Neural cell (in vitro differentiated cells): ENCODE measurements at regions not wholly inside any gene's neighbourhood (a gene's known extent, or its start where the extent isn't known, plus 50 kb on each side); places are given as distances from the start of the nearest gene placed in this dataset.

ENCODE experiments used
- H2AFZ ChIP-seq: fragments of 200-600, 300-800 bp; sonication (generic), shearing (Covaris generic); 2 replicates; pipeline ENCODE4 v1.6.0; 2014; ENCODE audit warnings: low read depth, mild to moderate bottlenecking, antibody characterized with exemption, low read length, moderate library complexity
- H3F3A ChIP-seq: fragments of 200-600 bp; shearing (Covaris generic); 2 replicates; pipeline ENCODE4 v1.6.1; 2016; ENCODE audit warnings: mild to moderate bottlenecking, moderate library complexity, mixed read lengths, antibody characterized with exemption, low read length; ENCODE audit not compliant: insufficient read depth, poor library complexity, severe bottlenecking
- H3K27ac ChIP-seq: fragments of 200-600, 300-800 bp; sonication (generic), shearing (Covaris generic); 2 replicates; pipeline ENCODE4 v1.5.1; 2014; ENCODE audit warnings: mild to moderate bottlenecking, low read length, moderate library complexity
- H3K27me3 ChIP-seq: fragments of 300-800, 200-600 bp; sonication (generic), shearing (Covaris generic); 2 replicates; pipeline ENCODE4 v1.6.0; 2014; ENCODE audit warnings: mild to moderate bottlenecking, low read depth, low read length, moderate library complexity; ENCODE audit not compliant: insufficient read depth
- H3K36me3 ChIP-seq: fragments of 300-800, 200-600 bp; sonication (generic), shearing (Covaris generic); 2 replicates; pipeline ENCODE4 v1.5.1; 2014; ENCODE audit warnings: mild to moderate bottlenecking, antibody characterized with exemption, low read length, moderate library complexity; ENCODE audit not compliant: insufficient read depth
- H3K4me2 ChIP-seq: fragments of 300-800, 200-600 bp; sonication (generic), shearing (Covaris generic); 2 replicates; pipeline ENCODE4 v1.6.0; 2014; ENCODE audit warnings: mild to moderate bottlenecking, low read length
- H3K4me3 ChIP-seq: fragments of 300-800, 200-600 bp; sonication (generic), shearing (Covaris generic); 2 replicates; pipeline ENCODE4 v1.5.1; 2014; ENCODE audit warnings: mild to moderate bottlenecking, low read length, moderate library complexity
- H3K79me2 ChIP-seq: fragments of 200-600 bp; shearing (Covaris generic); replicated peaks from 2 replicates; pipeline ENCODE4 v1.6.0; 2014; ENCODE audit warnings: mild to moderate bottlenecking, low read length, moderate library complexity; ENCODE audit not compliant: insufficient read depth
- H3K9ac ChIP-seq: fragments of 300-800, 200-600 bp; sonication (generic), shearing (Covaris generic); 2 replicates; pipeline ENCODE4 v1.6.1; 2016; ENCODE audit warnings: mild to moderate bottlenecking, low read length, mixed read lengths
- H3K9me2 ChIP-seq: fragments of 200-600 bp; shearing (Covaris generic); 2 replicates; pipeline ENCODE4 v1.6.1; 2016; ENCODE audit warnings: mild to moderate bottlenecking, low read length, mixed read lengths; ENCODE audit not compliant: insufficient read depth
- H3K9me3 ChIP-seq: fragments of 200-600, 300-800 bp; sonication (generic), shearing (Covaris generic); 2 replicates; pipeline ENCODE4 v1.6.1; 2016; ENCODE audit warnings: mild to moderate bottlenecking, mixed run types, low read length, moderate library complexity, mixed read lengths
- H4K20me1 ChIP-seq: fragments of 200-600 bp; shearing (Covaris generic); 2 replicates; pipeline ENCODE4 v1.6.1; 2016; ENCODE audit warnings: mild to moderate bottlenecking, mixed run types; ENCODE audit not compliant: insufficient read depth
- EP300 ChIP-seq: fragments of 450-650 bp; conservative IDR thresholded peaks from 2 replicates; pipeline ENCODE4 v1.6.1; 2014; ENCODE audit warnings: antibody characterized with exemption, mild to moderate bottlenecking, moderate library complexity; ENCODE audit not compliant: poor library complexity, severe bottlenecking
- EZH2 ChIP-seq: fragments of 200-600, 300-800 bp; shearing (Covaris generic), sonication (generic); IDR thresholded peaks from 2 replicates; pipeline ENCODE4 v1.6.1; 2014; ENCODE audit warnings: antibody characterized with exemption, low read length, borderline replicate concordance, mild to moderate bottlenecking; ENCODE audit not compliant: insufficient read depth, poor library complexity, severe bottlenecking
- MXI1 ChIP-seq: fragments of 450-650 bp; conservative IDR thresholded peaks from 2 replicates; pipeline ENCODE4 v1.6.1; 2014; ENCODE audit warnings: antibody characterized with exemption, mild to moderate bottlenecking; ENCODE audit not compliant: poor library complexity, severe bottlenecking
- POLR2AphosphoS5 ChIP-seq: IDR thresholded peaks from 2 replicates; pipeline ENCODE4 v1.6.1; 2012
- RAD21 ChIP-seq: fragments of 450-650 bp; conservative IDR thresholded peaks from 2 replicates; pipeline ENCODE4 v1.6.1; 2014; ENCODE audit warnings: antibody characterized with exemption, mild to moderate bottlenecking, moderate library complexity
- SMC3 ChIP-seq: fragments of 450-650 bp; conservative IDR thresholded peaks from 2 replicates; pipeline ENCODE4 v1.6.1; 2014; ENCODE audit warnings: antibody characterized with exemption, mild to moderate bottlenecking, moderate library complexity; ENCODE audit not compliant: poor library complexity
- TAF1 ChIP-seq: IDR thresholded peaks from 2 replicates; pipeline ENCODE4 v1.6.1; 2012; ENCODE audit warnings: low read depth
- TF ChIP-seq, protein P1 (sequence below): IDR thresholded peaks from 2 replicates; pipeline ENCODE4 v1.6.1; 2012; ENCODE audit warnings: borderline replicate concordance
- TF ChIP-seq, protein P2 (sequence below): fragments of 450-650 bp; IDR thresholded peaks from 2 replicates; pipeline ENCODE4 v1.5.1; 2014; ENCODE audit warnings: antibody characterized with exemption, mild to moderate bottlenecking, moderate library complexity; ENCODE audit not compliant: poor library complexity, severe bottlenecking

DNA sequence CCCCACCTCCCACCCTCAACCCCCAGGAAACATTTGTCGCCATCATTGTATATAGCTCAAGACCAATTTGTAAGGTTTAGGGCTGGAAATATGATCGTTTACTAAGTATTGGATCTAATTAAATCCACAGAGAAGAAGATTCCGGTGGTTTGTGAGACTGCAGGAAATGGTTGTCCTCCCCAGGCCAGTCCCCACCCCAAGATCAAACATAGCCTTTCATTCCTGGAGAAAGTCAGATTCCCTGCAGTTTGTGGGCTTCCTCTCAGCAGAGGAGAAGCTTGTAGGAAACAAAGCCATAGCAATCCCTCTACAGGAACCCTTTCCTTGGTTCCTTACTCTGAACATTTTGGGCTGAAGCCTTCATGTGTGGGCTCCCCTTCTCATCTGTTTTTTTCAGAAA, 79.2 kb upstream of the TBCA start:
- H3K4me3 ChIP-seq, result no peak overlapping the region
- H3F3A ChIP-seq, result no peaks in the 10 kb centered on the region
- TF ChIP-seq RAD21, result no peak
- TF ChIP-seq, protein P1, sequence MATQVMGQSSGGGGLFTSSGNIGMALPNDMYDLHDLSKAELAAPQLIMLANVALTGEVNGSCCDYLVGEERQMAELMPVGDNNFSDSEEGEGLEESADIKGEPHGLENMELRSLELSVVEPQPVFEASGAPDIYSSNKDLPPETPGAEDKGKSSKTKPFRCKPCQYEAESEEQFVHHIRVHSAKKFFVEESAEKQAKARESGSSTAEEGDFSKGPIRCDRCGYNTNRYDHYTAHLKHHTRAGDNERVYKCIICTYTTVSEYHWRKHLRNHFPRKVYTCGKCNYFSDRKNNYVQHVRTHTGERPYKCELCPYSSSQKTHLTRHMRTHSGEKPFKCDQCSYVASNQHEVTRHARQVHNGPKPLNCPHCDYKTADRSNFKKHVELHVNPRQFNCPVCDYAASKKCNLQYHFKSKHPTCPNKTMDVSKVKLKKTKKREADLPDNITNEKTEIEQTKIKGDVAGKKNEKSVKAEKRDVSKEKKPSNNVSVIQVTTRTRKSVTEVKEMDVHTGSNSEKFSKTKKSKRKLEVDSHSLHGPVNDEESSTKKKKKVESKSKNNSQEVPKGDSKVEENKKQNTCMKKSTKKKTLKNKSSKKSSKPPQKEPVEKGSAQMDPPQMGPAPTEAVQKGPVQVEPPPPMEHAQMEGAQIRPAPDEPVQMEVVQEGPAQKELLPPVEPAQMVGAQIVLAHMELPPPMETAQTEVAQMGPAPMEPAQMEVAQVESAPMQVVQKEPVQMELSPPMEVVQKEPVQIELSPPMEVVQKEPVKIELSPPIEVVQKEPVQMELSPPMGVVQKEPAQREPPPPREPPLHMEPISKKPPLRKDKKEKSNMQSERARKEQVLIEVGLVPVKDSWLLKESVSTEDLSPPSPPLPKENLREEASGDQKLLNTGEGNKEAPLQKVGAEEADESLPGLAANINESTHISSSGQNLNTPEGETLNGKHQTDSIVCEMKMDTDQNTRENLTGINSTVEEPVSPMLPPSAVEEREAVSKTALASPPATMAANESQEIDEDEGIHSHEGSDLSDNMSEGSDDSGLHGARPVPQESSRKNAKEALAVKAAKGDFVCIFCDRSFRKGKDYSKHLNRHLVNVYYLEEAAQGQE, result no peak
- TF ChIP-seq TAF1, result no peak
- TF ChIP-seq SMC3, result no peak
- TF ChIP-seq, protein P2, sequence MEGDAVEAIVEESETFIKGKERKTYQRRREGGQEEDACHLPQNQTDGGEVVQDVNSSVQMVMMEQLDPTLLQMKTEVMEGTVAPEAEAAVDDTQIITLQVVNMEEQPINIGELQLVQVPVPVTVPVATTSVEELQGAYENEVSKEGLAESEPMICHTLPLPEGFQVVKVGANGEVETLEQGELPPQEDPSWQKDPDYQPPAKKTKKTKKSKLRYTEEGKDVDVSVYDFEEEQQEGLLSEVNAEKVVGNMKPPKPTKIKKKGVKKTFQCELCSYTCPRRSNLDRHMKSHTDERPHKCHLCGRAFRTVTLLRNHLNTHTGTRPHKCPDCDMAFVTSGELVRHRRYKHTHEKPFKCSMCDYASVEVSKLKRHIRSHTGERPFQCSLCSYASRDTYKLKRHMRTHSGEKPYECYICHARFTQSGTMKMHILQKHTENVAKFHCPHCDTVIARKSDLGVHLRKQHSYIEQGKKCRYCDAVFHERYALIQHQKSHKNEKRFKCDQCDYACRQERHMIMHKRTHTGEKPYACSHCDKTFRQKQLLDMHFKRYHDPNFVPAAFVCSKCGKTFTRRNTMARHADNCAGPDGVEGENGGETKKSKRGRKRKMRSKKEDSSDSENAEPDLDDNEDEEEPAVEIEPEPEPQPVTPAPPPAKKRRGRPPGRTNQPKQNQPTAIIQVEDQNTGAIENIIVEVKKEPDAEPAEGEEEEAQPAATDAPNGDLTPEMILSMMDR, result no peak
- no peak for TF ChIP-seq POLR2AphosphoS5
- no peak for TF ChIP-seq EP300
- no peak for TF ChIP-seq EZH2
- TF ChIP-seq MXI1, result no peak
- no peaks in the 10 kb centered on the region for H3K79me2 ChIP-seq
- H3K27ac ChIP-seq, result no peak overlapping the region
- H4K20me1 ChIP-seq, result no peaks in the 10 kb centered on the region
- H3K9ac ChIP-seq, result no peak overlapping the region
- H3K4me2 ChIP-seq, result no peak overlapping the region
- H3K9me3 ChIP-seq, result peaks cover 10% of the 10 kb centered on the region
- no peaks in the 10 kb centered on the region for H3K9me2 ChIP-seq
- no peaks in the 10 kb centered on the region for H3K36me3 ChIP-seq
- H3K27me3 ChIP-seq, result peaks cover 60% of the 10 kb centered on the region
- no peak overlapping the region for H2AFZ ChIP-seq

DNA sequence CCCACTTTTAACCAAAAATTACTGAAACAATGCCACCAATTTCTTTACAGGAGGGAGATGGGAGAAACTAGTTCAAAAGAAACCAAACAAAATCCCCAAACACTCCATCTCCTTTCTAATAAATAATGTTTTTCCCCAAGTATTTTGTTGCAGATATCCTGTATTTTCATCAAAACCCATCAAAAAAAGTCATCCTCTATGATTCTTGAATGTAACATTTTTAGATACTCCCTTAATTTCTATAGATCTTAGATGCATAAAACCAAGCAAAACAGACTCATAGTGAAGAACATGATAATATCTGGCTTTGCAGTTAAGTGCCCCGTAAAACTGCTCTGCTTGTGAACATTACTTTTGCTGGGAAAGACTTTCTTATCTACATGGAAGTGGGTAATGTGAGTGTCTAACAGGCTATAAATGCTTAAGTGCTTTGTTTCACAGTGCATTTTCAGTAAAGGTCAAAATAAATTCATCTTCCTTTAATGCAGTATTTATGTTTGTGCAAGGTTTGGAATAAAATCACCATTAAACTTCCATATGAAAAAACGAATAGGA, 77.3 kb upstream of the TBCA start:
- Histone ChIP-seq H3K4me3 (no peak overlapping the region), H3F3A (no peaks in the 10 kb centered on the region), H3K27ac (no peak overlapping the region), H3K27me3 (peaks cover 80% of the 10 kb centered on the region), H3K9me3 (peaks cover 10% of the 10 kb centered on the region), H3K79me2 (no peaks in the 10 kb centered on the region), H4K20me1 (no peaks in the 10 kb centered on the region), H2AFZ (no peak overlapping the region), H3K9ac (no peak overlapping the region), H3K4me2 (no peak overlapping the region), H3K9me2 (no peaks in the 10 kb centered on the region), H3K36me3 (no peaks in the 10 kb centered on the region)
- TF ChIP-seq EP300 (no peak), RAD21 (no peak), TAF1 (no peak), EZH2 (no peak), POLR2AphosphoS5 (no peak)
- TF ChIP-seq, protein P1, result no peak
- TF ChIP-seq, protein P2, result no peak
